Adipocyte (in vitro differentiated cells): ENCODE measurements at regions not wholly inside any gene's neighbourhood (a gene's known extent, or its start where the extent isn't known, plus 50 kb on each side); places are given as distances from the start of the nearest gene placed in this dataset.

Source experiments
- DNase-seq: peaks from one replicate; pipeline ENCODE4 v3.0.0-alpha.2; 2015; ENCODE audit warnings: low read depth
- H3K27me3 ChIP-seq: replicated peaks from 2 replicates; pipeline ENCODE4 v1.7.0; 2013; ENCODE audit warnings: mild to moderate bottlenecking, low read length, moderate library complexity; ENCODE audit not compliant: control insufficient read depth, insufficient read depth
- H3K36me3 ChIP-seq: 2 replicates; pipeline ENCODE4 v1.7.0; 2013; ENCODE audit warnings: low read length, mild to moderate bottlenecking, moderate library complexity; ENCODE audit not compliant: control insufficient read depth, insufficient read depth, severe bottlenecking
- H3K4me1 ChIP-seq: 2 replicates; pipeline ENCODE4 v1.7.0; 2013; ENCODE audit warnings: mild to moderate bottlenecking, low read length, moderate library complexity; ENCODE audit not compliant: control insufficient read depth, insufficient read depth
- H3K4me3 ChIP-seq: 2 replicates; pipeline ENCODE4 v1.7.0; 2013; ENCODE audit warnings: mild to moderate bottlenecking, low read length, moderate library complexity
- H3K9ac ChIP-seq: 2 replicates; pipeline ENCODE4 v1.7.0; 2013; ENCODE audit warnings: mild to moderate bottlenecking, low read length, moderate library complexity
- H3K9me3 ChIP-seq: 2 replicates; pipeline ENCODE4 v1.7.0; 2013; ENCODE audit warnings: mild to moderate bottlenecking, low read length, moderate library complexity; ENCODE audit not compliant: control insufficient read depth

DNA sequence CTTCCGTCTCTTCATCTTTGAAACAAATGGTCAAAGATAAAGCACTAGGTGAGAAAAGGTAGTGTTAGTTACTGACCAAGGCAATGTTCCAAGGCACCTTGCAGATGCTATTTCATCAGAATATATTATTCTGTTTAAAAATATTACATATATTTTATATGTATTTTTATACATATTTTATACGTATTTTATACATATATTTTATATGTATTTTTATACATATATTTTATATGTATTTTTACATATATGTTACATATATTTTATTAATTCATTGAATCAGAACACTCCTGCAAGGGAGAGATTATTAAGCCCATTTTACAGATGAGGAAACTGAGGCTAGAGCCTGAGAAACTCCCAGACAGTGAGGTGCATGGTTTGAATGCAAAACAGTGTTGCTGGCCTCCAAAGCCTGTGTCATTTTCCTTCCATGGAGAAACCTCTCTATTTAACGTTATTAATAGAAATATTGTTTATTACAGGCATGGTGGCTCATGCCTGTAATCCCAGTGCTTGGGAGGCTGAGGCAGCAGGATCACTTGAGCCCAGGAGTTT lies 120.6 kb upstream of the CD82 start:
- no peak overlapping the region for H3K9ac ChIP-seq
- no peaks in the 10 kb centered on the region for H3K4me1 ChIP-seq
- H3K27me3 ChIP-seq: peaks cover 38% of the 10 kb centered on the region
- DNase-seq: no peak
- peaks cover 10% of the 10 kb centered on the region for H3K9me3 ChIP-seq
- no peaks in the 10 kb centered on the region for H3K36me3 ChIP-seq
- no peak overlapping the region for H3K4me3 ChIP-seq

DNA sequence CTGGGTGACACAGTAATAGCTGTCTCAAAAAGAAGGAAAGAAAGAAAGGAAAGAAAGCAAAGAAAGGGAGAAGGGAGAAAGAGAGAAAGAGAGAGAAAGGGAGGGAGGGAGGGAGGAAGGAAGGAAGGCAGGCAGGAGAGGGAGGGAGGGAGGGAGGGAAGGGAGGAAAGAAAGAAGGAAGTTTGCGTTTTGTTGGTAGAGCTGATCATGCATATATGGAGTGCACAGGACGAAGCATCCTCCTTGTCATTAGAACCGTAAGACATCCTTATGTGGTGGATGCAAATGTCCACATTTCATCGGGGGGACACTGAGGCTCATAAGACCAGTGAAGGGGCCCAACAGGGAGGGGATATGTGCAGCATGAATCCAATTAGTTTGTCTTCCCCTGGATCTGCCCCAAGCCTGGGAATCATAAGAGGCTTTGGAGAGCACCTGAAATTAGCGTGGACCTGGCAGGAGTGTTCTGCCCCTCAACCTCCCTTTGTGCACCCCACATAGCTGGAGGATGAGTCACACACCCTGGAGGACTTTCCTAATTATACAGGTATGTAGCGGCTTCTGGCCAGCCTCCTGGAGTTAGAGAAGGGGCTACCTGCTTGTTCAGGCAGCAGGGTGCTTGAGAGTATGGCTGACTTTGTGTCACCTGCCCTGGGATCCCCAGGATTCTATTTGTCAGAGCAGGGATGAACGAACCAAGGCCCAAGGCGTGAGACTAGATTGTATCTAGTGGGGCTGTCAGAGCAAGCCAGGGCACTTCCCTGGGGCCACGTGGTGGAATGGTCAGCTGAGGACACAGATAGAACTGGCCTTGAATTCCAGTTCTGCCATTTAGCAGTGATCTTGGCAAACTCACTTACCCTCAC lies 119.7 kb upstream of the CD82 start:
- peaks cover 6% of the 10 kb centered on the region for H3K4me1 ChIP-seq
- H3K36me3 ChIP-seq: no peaks in the 10 kb centered on the region
- H3K9ac ChIP-seq: no peak overlapping the region
- peaks cover 6% of the 10 kb centered on the region for H3K9me3 ChIP-seq
- no peak overlapping the region for H3K4me3 ChIP-seq
- no peak for DNase-seq
- H3K27me3 ChIP-seq: peaks cover 42% of the 10 kb centered on the region

DNA sequence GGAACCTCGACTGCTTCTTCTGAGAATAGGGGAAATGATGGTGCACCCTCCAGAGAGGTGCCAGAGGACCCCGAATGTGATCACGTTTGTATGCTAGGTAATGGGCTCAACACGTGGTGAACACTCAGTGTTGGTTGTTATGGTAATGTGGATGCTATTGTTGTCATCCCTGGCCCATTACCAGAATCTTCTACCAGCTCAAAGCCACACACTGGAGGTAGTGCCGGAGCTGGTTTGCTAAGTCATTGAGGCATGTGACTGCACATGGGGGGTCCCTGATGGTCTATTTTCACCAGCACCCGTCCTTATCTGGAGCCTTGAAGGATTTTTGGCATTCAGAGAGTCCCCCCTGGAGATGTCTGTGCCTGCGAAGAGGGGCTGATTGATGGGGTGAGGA lies 119.1 kb upstream of the CD82 start:
- Histone ChIP-seq H3K4me3 (no peak overlapping the region), H3K9ac (no peak overlapping the region), H3K27me3 (peaks cover 44% of the 10 kb centered on the region), H3K9me3 (peaks cover 6% of the 10 kb centered on the region), H3K4me1 (peaks cover 7% of the 10 kb centered on the region), H3K36me3 (no peaks in the 10 kb centered on the region)
- no peak for DNase-seq

DNA sequence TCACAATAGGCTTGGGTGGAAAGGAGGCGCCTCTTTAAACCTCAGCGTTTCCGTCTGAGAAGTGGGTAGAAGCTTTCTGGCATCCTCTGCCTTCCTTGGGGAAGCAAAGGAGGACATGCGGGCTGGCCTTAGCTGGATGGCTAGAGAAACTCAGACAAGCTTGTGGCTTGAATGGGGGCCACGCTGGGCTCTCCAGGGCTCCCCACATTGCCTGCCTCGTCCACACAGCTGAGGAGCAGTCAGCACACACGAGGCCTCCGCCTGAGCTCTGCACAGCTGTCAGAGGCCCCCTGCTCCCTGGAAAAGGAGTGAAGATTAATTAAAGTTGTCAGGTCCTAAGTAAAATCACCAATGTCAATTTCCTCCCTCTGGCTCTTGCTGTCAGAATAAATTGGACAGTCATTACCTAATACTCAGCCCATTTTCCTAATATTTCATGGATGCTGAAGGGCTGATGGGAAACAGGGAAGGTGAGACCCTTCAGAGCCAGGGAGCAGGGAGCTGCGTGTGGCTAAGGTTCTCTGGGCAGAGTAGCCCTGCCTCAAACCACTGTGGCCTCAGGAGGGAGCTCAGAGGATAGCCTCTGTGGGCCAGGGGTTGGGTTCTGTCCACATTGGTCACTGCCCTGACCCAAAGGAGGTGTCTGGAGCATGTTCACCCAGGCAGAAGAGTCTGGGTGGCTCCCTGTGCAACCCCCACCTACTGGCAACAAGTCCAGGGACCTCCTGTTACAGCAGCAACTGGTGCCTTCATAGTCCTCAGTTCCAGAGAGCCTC lies 118.3 kb upstream of the CD82 start:
- H3K36me3 ChIP-seq: no peaks in the 10 kb centered on the region
- no peak overlapping the region for H3K9ac ChIP-seq
- H3K9me3 ChIP-seq: peaks cover under 1% of the 10 kb centered on the region
- no peak overlapping the region for H3K4me3 ChIP-seq
- peaks cover 44% of the 10 kb centered on the region for H3K27me3 ChIP-seq
- peaks cover 7% of the 10 kb centered on the region for H3K4me1 ChIP-seq
- DNase-seq: no peak

DNA sequence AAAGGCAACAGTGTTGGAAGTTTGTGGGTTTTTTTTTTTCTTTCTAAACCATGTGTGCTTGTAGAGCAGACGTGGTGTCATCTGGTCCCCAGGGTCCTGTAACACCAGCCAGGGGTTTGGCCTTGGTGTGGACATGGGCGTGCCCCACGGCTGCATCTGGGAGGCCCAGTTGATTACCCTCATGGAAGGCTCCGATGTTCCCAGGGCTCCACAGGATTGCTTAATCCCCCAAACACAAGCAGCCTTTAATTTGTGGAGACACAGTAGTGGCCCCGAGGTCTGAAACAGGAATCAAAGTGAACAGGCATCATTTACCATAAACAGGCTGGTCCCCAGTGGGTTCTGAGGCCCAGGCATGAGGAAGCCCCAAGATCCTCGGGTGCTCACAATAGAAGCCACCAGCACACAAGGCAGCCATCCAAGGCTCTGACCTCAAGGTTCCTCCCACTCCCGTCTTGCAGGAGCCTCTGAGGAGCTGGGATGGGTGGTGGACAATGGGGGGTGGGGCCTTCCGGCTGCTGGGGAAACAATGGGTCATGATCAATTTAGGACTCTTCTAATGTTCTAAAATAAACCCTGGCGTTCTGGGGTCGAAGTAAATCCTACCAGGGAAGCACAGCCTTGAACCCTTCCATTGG lies 115.0 kb upstream of the CD82 start:
- Histone ChIP-seq H3K4me1 (peaks cover 7% of the 10 kb centered on the region), H3K36me3 (no peaks in the 10 kb centered on the region), H3K4me3 (no peak overlapping the region), H3K9me3 (no peaks in the 10 kb centered on the region), H3K27me3 (peaks cover 37% of the 10 kb centered on the region), H3K9ac (no peak overlapping the region)
- no peak for DNase-seq

DNA sequence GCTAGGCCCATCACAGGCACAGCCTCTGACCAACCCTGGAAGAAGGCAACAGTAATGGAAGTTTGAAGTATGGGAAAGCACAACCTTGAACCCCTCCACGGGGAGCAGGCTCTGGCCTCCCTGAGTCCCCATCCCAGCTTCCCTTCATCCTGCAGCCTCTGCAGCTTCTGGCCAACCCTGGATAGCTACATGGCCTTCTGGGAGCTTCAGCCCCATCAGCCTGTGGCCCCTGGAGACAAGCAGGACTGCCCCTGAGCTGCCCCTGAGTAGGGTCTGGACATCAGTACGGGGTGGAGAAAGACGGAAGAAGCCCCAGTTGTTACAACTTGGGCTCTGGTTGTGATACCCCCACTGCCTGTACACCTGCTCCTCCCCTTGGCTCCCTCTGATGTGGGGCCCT lies 113.8 kb upstream of the CD82 start:
- Histone ChIP-seq H3K9ac (no peak overlapping the region), H3K4me3 (no peak overlapping the region), H3K9me3 (no peaks in the 10 kb centered on the region), H3K36me3 (no peaks in the 10 kb centered on the region), H3K27me3 (peaks cover 27% of the 10 kb centered on the region), H3K4me1 (peaks cover 7% of the 10 kb centered on the region)
- no peak for DNase-seq

DNA sequence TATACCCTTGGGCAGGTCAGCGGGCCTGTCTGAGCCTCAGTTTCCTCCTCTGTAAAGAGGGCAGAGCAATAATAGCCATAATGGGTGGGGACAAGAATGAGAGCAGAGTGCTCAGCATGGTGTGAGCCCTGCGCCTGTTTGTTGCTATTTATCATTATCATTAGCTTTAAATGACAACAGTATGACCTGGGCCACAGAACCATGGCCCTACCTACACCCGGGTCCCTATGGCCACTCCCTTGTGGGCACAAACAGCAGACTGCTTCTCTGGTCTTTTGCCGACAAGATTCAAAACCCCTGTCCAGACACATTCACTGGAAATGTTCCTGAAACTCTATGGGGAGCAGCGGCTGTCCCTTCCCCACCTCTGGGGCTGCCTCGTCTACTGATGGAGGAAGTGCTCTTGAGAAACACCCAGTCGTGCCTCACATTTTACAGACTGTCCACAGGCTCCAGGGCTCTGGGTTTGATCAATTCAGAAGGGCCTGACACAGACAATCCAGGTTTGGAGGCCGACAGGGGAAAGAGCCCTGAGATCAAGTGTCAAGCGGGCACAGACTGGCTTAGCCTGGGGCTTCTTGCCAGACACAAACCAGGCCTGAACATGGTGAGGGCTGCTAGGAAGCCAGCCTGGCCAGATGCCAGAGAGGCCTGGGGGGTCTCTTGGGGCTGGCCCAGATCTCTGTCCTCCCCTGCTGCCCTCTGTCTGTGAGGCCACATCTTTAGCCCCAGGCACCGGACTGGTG lies 112.5 kb upstream of the CD82 start:
- no peak for DNase-seq
- no peaks in the 10 kb centered on the region for H3K9me3 ChIP-seq
- no peak overlapping the region for H3K9ac ChIP-seq
- peaks cover 26% of the 10 kb centered on the region for H3K27me3 ChIP-seq
- H3K4me1 ChIP-seq: peaks cover 7% of the 10 kb centered on the region
- no peak overlapping the region for H3K4me3 ChIP-seq
- no peaks in the 10 kb centered on the region for H3K36me3 ChIP-seq

DNA sequence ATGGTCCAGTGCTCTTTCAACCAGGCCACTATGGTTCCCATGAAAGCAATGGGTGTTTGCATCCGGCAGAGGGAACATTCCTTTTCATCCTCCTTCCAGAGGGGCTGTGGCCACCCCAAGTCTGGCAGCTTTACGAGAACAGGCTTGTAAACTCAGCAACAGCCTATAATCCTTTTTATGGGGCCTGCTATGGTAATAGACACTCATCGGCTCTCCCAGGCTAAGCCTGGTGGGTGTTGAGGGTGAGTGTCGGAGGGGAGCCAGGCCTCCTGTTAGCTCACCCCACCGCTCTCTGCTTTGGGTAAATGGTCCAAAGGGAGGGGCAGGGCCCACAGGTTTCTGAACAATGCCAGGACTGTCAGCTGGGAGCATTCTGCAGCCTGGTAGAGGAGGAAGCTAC lies 111.6 kb upstream of the CD82 start:
- DNase-seq: no peak
- no peak overlapping the region for H3K9ac ChIP-seq
- peaks cover under 1% of the 10 kb centered on the region for H3K9me3 ChIP-seq
- H3K4me3 ChIP-seq: no peak overlapping the region
- H3K4me1 ChIP-seq: peaks cover 7% of the 10 kb centered on the region
- H3K36me3 ChIP-seq: no peaks in the 10 kb centered on the region
- H3K27me3 ChIP-seq: peaks cover 20% of the 10 kb centered on the region

DNA sequence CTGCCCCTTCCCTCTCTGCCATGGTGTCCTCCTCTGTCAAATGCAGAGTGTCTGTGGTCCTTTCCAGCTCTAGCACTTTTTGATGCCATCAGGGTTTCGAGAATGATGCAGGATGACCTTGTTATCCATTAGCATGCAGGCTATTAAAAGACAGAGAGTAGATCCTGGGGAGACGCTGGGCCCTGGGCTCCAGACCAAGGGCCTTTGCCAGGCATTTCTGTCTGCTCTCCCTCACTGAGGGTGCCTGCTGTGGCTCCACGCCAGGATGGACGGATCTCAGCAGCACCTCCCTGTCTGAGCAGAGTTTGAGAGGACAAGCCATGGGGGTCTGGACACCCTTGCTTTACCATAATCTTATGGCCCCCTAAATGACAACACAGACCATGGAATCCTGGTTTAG lies 110.8 kb upstream of the CD82 start:
- Histone ChIP-seq H3K4me1 (peaks cover 7% of the 10 kb centered on the region), H3K9me3 (peaks cover 4% of the 10 kb centered on the region), H3K4me3 (no peak overlapping the region), H3K9ac (no peak overlapping the region), H3K36me3 (no peaks in the 10 kb centered on the region), H3K27me3 (peaks cover 24% of the 10 kb centered on the region)
- DNase-seq: no peak

DNA sequence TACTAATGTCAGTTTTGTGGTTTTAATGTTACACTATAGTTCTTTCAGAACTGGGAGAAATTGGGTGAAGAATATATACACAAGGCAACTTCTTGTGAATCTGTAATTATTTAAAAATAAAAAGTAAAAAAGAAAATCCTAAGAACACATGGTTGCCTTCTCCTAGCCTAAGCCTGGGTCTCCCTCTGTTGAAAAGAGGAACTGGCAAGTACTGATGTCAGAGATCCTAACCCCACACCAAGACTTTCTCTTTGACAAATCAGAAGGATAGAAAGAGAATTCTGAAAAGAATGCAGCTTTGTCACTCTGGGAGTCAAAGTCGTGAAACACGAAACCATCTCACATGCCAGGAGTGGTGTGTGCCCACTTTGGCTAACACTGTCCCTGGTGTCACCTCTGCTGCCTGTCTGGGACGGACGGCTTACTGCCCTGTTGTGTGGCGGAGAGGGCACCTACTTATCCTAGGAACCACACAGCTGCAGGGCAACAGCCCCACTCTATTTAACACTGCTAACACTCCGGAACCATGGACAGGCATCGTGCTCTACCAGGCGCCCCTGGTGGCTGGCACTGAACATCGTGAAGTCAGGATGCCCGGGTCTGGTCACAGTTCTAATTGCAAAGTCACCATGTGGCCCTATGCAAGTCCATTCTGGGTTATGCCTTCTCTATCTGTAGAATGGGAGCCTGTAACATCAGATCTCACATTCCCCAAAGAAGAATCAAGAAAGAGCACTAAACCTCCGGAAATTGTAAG lies 108.7 kb upstream of the CD82 start:
- Histone ChIP-seq H3K4me3 (no peak overlapping the region), H3K27me3 (peaks cover 34% of the 10 kb centered on the region), H3K9me3 (peaks cover 24% of the 10 kb centered on the region), H3K4me1 (no peaks in the 10 kb centered on the region), H3K9ac (no peak overlapping the region), H3K36me3 (no peaks in the 10 kb centered on the region)
- no peak for DNase-seq
